ENCODE measurements at regions not wholly inside any gene's neighbourhood (a gene's known extent, or its start where the extent isn't known, plus 50 kb on each side); places are given as distances from the start of the nearest gene placed in this dataset.

- Mint-ChIP-seq H3K36me3 (ENCODE audit: low read depth) (no peaks in the 10 kb centered on the region), H3K27me3 (no peaks in the 10 kb centered on the region), H3K9me3 (peaks cover 6% of the 10 kb centered on the region), H3K4me3 (no peak overlapping the region), H3K4me1 (no peaks in the 10 kb centered on the region), H3K27ac (no peak overlapping the region)
- DNase-seq: no peak
- intact Hi-C loops (cut with micrococcal nuclease): no loop called here
Observed at GRCh38 chr6:102655823-102656222, 1262.3 kb downstream of the GRIK2 start.

DNA sequence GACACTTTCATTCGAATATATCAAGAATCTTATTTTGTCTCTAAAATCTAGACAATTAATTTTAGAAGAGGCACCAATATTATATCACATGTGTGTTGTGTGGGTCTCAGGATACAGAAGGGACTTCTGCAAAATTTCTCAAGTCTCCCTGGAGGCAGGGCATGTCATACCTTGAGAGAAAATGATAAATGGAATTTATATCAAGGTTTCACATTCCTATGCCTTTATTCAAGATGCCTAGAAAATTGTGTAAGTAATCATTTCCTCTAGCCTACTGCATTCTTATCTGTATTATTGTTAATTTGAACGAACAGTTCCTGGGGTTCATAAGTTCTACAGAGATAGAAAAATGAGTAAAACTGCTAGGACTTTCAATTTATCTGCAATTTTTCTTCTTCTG lies 1247.9 kb downstream of the GRIK2 start:
- Mint-ChIP-seq H3K27me3 (no peaks in the 10 kb centered on the region), H3K9me3 (no peaks in the 10 kb centered on the region), H3K4me3 (no peak overlapping the region), H3K4me1 (no peaks in the 10 kb centered on the region), H3K36me3 (ENCODE audit: low read depth) (no peaks in the 10 kb centered on the region), H3K27ac (no peak overlapping the region)
- intact Hi-C loops (cut with micrococcal nuclease): no loop called here
- DNase-seq: no peak

GRCh38 chr6:102631921-102632320 lies 1238.4 kb downstream of the GRIK2 start:
- Mint-ChIP-seq H3K27ac (no peak overlapping the region), H3K4me1 (no peaks in the 10 kb centered on the region), H3K36me3 (ENCODE audit: low read depth) (no peaks in the 10 kb centered on the region), H3K9me3 (no peaks in the 10 kb centered on the region), H3K27me3 (no peaks in the 10 kb centered on the region), H3K4me3 (no peak overlapping the region)
- no peak for DNase-seq
- intact Hi-C loops (cut with micrococcal nuclease): no loop called here

DNA sequence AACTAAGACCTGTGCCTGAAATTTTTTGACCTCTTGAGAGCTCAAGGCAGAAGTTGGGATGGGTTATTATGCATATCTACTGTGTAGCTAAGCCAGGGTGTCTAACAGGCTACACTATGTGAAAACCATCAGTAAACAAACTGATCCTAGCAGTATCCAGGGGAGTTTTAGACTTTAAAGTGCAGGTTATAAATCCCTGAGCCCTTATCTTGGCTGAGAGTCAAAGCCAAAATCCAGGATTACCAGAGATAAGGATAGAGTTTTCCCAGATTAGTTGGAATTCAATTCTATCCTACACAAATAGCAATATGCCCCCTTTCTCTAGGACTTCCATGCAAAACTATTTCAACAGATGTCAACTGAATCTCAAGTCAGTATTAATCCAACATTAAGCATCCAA lies 1229.7 kb downstream of the GRIK2 start:
- no peaks in the 10 kb centered on the region for H3K36me3 Mint-ChIP-seq (ENCODE audit: low read depth)
- intact Hi-C loops (cut with micrococcal nuclease): no loop called here
- H3K27ac Mint-ChIP-seq: no peak overlapping the region
- no peaks in the 10 kb centered on the region for H3K9me3 Mint-ChIP-seq
- no peak for DNase-seq
- H3K4me3 Mint-ChIP-seq: no peak overlapping the region
- no peaks in the 10 kb centered on the region for H3K4me1 Mint-ChIP-seq
- H3K27me3 Mint-ChIP-seq: no peaks in the 10 kb centered on the region

GRCh38 chr6:102619585-102619984 lies 1226.1 kb downstream of the GRIK2 start:
- intact Hi-C loops (cut with micrococcal nuclease): no loop called here
- no peak overlapping the region for H3K27ac Mint-ChIP-seq
- H3K4me1 Mint-ChIP-seq: no peaks in the 10 kb centered on the region
- no peak overlapping the region for H3K4me3 Mint-ChIP-seq
- DNase-seq: no peak
- H3K27me3 Mint-ChIP-seq: no peaks in the 10 kb centered on the region
- no peaks in the 10 kb centered on the region for H3K9me3 Mint-ChIP-seq
- no peaks in the 10 kb centered on the region for H3K36me3 Mint-ChIP-seq (ENCODE audit: low read depth)

DNA sequence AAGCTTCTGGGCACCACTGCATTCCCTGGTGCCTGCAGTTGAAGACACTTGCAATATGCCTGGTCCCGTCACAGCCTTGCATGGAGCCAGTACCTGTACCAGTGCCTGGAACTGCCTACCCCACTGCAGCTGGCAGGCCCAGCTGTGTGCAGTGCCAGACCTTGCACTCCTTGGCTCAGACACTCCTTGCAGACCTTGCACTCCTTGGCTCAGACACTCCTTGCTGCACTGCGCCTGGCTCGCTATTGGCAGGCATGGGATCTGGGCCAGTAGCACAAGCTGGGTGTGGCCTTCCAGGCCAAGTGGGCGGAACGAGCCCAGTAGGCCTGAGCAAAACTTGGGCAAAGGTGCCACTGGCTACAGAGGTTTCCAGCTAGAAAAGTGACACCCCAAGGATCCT lies 1189.1 kb downstream of the GRIK2 start:
- H3K9me3 Mint-ChIP-seq: no peaks in the 10 kb centered on the region
- no peak overlapping the region for H3K4me3 Mint-ChIP-seq
- no peak overlapping the region for H3K27ac Mint-ChIP-seq
- intact Hi-C loops (cut with micrococcal nuclease): no loop called here
- no peaks in the 10 kb centered on the region for H3K27me3 Mint-ChIP-seq
- H3K4me1 Mint-ChIP-seq: no peaks in the 10 kb centered on the region
- no peaks in the 10 kb centered on the region for H3K36me3 Mint-ChIP-seq (ENCODE audit: low read depth)
- no peak for DNase-seq

DNA sequence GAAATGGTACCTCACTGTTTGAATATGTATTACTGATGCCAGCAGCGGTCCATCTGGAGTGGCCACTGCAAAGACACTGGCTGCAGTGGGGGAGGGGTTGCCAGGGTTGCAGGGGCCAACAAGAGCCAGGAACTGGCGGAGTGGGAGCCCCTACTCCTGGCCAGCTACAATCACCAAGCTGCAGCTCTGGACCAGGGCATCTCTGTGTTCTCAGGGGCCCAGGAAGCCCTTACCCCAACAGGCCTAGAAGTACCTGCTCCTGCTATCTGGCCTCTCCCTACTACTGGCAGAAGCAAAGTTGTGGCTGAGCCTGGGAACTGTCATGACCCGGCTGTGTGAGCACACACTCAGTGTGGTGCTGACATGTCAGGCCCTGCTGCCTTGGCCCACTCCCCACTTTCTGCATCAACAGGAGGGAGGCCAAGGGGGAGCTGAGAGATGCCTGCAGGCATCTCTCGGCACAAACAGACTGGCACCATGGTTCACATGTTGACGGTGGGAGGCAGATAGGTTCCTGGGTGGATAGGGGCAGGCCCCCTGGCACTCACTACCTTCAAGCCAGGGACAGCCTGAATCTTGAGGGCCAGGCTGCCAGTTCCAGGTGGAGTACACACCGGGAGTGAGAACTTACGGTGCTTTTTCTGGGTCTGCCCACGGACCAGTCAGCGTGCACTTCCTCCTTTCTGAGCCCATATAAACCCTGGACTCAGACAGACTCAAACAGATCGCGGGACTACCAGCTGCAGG lies 1188.0 kb downstream of the GRIK2 start:
- Mint-ChIP-seq H3K4me3 (no peak overlapping the region), H3K4me1 (no peaks in the 10 kb centered on the region), H3K27me3 (no peaks in the 10 kb centered on the region), H3K27ac (no peak overlapping the region), H3K36me3 (ENCODE audit: low read depth) (no peaks in the 10 kb centered on the region), H3K9me3 (no peaks in the 10 kb centered on the region)
- intact Hi-C loops (cut with micrococcal nuclease): no loop called here
- no peak for DNase-seq

DNA sequence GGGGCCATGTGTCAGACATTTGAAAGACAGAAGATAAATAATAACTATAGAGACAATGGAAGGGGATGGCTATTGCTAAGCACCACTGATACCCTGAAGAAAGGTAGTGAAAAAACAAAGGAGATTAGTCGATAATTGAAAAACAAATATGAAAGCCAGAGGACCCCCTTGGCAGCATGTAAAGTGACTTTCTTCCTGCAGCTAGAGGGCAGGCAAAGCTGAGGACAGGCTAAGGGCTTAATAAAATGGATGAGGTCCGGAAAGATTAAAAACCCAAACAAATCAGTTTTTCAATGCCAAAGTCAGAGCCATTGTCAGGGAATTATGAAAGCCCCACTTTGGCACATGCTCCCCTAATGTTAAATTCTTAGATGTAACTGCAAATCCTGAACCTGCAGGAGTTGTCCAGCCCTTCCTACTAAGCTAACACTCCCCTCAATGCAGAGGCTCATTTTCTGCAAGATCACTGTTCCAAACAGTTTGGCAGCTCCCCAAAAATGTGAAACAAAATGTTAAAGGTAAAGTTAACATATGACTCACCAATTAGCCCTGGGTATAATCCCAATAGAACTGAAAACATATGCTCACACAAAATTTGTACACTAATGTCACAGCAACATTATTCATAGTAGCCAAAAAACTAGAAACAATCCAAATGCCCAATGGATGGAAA lies 1177.9 kb downstream of the GRIK2 start:
- DNase-seq: no peak
- Mint-ChIP-seq H3K36me3 (ENCODE audit: low read depth) (no peaks in the 10 kb centered on the region), H3K4me1 (no peaks in the 10 kb centered on the region), H3K27me3 (no peaks in the 10 kb centered on the region), H3K4me3 (no peak overlapping the region), H3K9me3 (no peaks in the 10 kb centered on the region), H3K27ac (no peak overlapping the region)
- intact Hi-C loops (cut with micrococcal nuclease): no loop called here

DNA sequence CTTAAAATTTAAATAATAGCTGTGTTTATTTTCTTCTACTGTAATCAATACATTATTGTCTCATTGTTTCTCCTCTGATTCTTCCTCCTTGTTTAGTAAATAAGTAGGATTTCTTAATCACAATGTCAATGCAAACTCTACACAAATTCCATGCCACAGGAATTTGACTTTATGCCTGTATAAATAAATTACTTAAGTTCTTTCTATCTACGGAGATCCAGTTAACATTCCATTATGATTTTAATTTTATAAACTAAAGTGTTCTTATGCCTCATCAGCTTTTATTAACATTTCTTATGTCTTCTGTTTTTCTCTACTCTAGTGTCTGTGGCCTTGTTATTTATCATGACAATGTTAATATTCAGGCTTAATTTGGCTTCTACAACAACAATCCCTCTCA lies 1169.2 kb downstream of the GRIK2 start:
- H3K36me3 Mint-ChIP-seq (ENCODE audit: low read depth): no peaks in the 10 kb centered on the region
- no peaks in the 10 kb centered on the region for H3K9me3 Mint-ChIP-seq
- intact Hi-C loops (cut with micrococcal nuclease): no loop called here
- no peaks in the 10 kb centered on the region for H3K27me3 Mint-ChIP-seq
- no peak for DNase-seq
- H3K4me1 Mint-ChIP-seq: no peaks in the 10 kb centered on the region
- no peak overlapping the region for H3K4me3 Mint-ChIP-seq
- no peak overlapping the region for H3K27ac Mint-ChIP-seq

DNA sequence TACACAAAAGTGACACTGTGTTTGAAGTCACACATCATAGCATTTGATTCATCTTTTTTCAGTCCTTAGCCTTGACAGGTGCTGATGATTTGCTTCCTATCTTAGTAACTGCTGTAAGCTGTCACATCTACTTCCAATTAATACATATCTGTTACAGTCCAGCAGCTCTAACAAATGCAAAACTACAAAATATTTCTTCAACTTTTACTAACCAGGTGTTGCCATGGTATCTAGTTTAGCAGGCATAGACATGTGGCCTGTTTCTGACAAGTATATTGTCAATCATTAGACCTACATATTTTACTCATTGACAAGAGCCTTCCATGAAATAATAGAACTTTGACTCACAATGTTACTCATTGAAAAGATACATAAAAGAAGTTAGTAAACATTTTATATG lies 1159.7 kb downstream of the GRIK2 start:
- Mint-ChIP-seq H3K4me3 (no peak overlapping the region), H3K36me3 (ENCODE audit: low read depth) (no peaks in the 10 kb centered on the region), H3K27me3 (no peaks in the 10 kb centered on the region), H3K9me3 (peaks cover 4% of the 10 kb centered on the region), H3K27ac (no peak overlapping the region), H3K4me1 (no peaks in the 10 kb centered on the region)
- no peak for DNase-seq
- intact Hi-C loops (cut with micrococcal nuclease): no loop called here

DNA sequence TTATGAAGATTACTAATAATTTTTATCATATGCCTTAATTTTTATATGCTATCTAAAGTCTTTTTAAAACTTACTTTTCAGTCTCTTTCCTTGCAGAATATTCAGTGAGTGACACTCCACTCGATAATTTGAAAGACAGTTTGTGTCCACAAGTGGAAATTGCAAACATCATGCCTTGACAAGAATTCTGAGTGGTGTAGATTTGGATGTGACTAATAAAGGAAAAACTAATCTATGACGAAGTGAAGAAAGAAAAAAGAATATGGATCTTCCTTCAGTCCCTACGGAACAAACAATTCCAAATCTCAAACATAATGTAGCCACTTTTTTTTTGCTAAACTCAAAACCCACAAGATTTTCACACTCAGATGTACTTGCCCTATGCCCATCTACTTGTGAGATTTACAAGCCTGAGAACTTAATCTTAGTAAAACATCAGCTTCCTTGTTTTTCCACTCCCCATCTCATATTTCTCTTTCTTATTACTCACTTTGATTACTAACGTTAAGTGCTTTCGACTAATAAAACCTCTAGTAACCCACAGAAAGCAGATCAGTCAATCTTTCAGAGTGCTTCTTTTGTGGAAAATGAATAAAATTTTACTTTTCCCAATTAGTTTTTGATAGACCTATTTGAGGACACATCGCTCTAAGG lies 1155.8 kb downstream of the GRIK2 start:
- H3K9me3 Mint-ChIP-seq: peaks cover 4% of the 10 kb centered on the region
- H3K4me3 Mint-ChIP-seq: no peak overlapping the region
- H3K4me1 Mint-ChIP-seq: no peaks in the 10 kb centered on the region
- DNase-seq: no peak
- H3K27ac Mint-ChIP-seq: no peak overlapping the region
- intact Hi-C loops (cut with micrococcal nuclease): no loop called here
- no peaks in the 10 kb centered on the region for H3K36me3 Mint-ChIP-seq (ENCODE audit: low read depth)
- H3K27me3 Mint-ChIP-seq: no peaks in the 10 kb centered on the region

DNA sequence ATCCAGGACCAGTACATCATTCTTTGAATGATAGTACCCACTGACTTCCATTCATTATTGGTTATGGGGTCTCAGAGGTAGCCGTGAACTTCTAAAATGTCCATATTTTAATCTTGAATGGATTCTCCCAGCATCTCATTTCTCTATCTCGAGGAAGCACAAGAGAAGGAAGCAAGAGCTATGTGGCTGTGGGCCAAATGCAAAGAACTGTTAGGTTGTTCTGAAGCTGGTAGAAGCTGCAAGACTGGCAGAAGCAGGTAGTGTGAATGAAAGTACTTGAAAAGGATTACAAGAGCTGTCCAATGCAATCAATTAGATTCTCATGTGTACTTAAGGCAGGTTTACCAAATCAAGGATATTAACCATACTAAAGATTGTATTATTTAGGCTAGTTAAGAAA lies 1131.8 kb downstream of the GRIK2 start:
- no peaks in the 10 kb centered on the region for H3K9me3 Mint-ChIP-seq
- intact Hi-C loops (cut with micrococcal nuclease): no loop called here
- H3K27ac Mint-ChIP-seq: no peak overlapping the region
- no peaks in the 10 kb centered on the region for H3K27me3 Mint-ChIP-seq
- no peaks in the 10 kb centered on the region for H3K4me1 Mint-ChIP-seq
- no peaks in the 10 kb centered on the region for H3K36me3 Mint-ChIP-seq (ENCODE audit: low read depth)
- DNase-seq: no peak
- H3K4me3 Mint-ChIP-seq: no peak overlapping the region

- no peak for DNase-seq
- intact Hi-C loops (cut with micrococcal nuclease): no loop called here
- Mint-ChIP-seq H3K4me1 (no peaks in the 10 kb centered on the region), H3K27me3 (no peaks in the 10 kb centered on the region), H3K4me3 (no peak overlapping the region), H3K36me3 (ENCODE audit: low read depth) (no peaks in the 10 kb centered on the region), H3K27ac (no peak overlapping the region), H3K9me3 (no peaks in the 10 kb centered on the region)
Observed at GRCh38 chr6:102520966-102521365, 1127.5 kb downstream of the GRIK2 start.

DNA sequence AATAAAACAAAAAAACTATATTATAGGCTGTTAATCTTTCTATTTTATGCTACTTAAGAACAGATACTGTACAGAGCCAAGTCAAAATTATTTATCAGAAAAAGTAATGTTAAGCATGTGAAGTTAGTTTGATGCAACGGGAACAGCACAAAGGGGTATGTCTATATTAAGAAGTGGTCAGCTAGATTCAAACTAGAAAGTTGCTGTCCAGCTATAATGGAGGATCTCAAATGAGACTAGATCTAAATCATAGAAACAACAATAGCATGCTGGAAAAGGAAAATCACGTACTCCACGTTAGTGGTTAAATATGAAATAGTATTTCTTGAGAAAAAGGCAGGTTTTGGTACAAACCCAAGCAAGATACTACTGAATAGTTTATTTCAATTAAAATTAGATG lies 1124.0 kb downstream of the GRIK2 start:
- H3K9me3 Mint-ChIP-seq: no peaks in the 10 kb centered on the region
- no peaks in the 10 kb centered on the region for H3K36me3 Mint-ChIP-seq (ENCODE audit: low read depth)
- no peak overlapping the region for H3K4me3 Mint-ChIP-seq
- no peaks in the 10 kb centered on the region for H3K4me1 Mint-ChIP-seq
- H3K27ac Mint-ChIP-seq: no peak overlapping the region
- no peak for DNase-seq
- intact Hi-C loops (cut with micrococcal nuclease): no loop called here
- no peaks in the 10 kb centered on the region for H3K27me3 Mint-ChIP-seq
